Trophoblast cell (in vitro differentiated cells and primary cell): ENCODE measurements at regions not wholly inside any gene's neighbourhood (a gene's known extent, or its start where the extent isn't known, plus 50 kb on each side); places are given as distances from the start of the nearest gene placed in this dataset.
A peak's percentile ranks its signal among the peaks of the same experiment; 100 is the strongest.

Experiments used
- DNase-seq, 2 donors: peaks; one replicate each; pipeline ENCODE4 v3.0.0-alpha.2; 2016
- H2AFZ ChIP-seq: 2 replicates; pipeline ENCODE4 v1.6.1; 2013; ENCODE audit warnings: low read length, moderate library complexity, mild to moderate bottlenecking; ENCODE audit not compliant: insufficient read depth, poor library complexity
- H2AK5ac ChIP-seq: 2 replicates; pipeline ENCODE4 v1.6.1; 2013; ENCODE audit warnings: mild to moderate bottlenecking, low read length
- H2BK120ac ChIP-seq: 2 replicates; pipeline ENCODE4 v1.6.1; 2013; ENCODE audit warnings: low read length, mild to moderate bottlenecking, moderate library complexity; ENCODE audit not compliant: insufficient read depth, poor library complexity
- H2BK12ac ChIP-seq: 2 replicates; pipeline ENCODE4 v1.6.1; 2013; ENCODE audit warnings: mild to moderate bottlenecking, low read length, moderate library complexity
- H2BK5ac ChIP-seq: 2 replicates; pipeline ENCODE4 v1.6.1; 2013; ENCODE audit warnings: low read length, low read depth, moderate library complexity, mild to moderate bottlenecking; ENCODE audit not compliant: poor library complexity
- H3K14ac ChIP-seq: 2 replicates; pipeline ENCODE4 v1.6.1; 2013; ENCODE audit warnings: mild to moderate bottlenecking, low read length
- H3K18ac ChIP-seq: 2 replicates; pipeline ENCODE4 v1.6.1; 2013; ENCODE audit warnings: mild to moderate bottlenecking, low read length
- H3K23ac ChIP-seq: 2 replicates; pipeline ENCODE4 v1.6.1; 2013; ENCODE audit warnings: low read length
- H3K27ac ChIP-seq: 2 replicates; pipeline ENCODE4 v1.5.1; 2013; ENCODE audit warnings: low read depth, mild to moderate bottlenecking, inconsistent platforms, low read length, moderate library complexity
- H3K27me3 ChIP-seq: 2 replicates; pipeline ENCODE4 v1.6.1; 2013; ENCODE audit warnings: inconsistent platforms, mild to moderate bottlenecking, low read length, moderate library complexity; ENCODE audit not compliant: insufficient read depth
- H3K36me3 ChIP-seq, 2 experiments: 1 replicate in 1 of 2; 2 replicates in 1 of 2; pipeline ENCODE4 v1.6.1; 2013; ENCODE audit warnings: low read length in 2 of 2, mild to moderate bottlenecking in 2 of 2, moderate library complexity in 1 of 2; ENCODE audit not compliant: insufficient read depth in 2 of 2, control insufficient read depth in 1 of 2
- H3K4ac ChIP-seq: 2 replicates; pipeline ENCODE4 v1.6.1; 2013; ENCODE audit warnings: low read depth, mild to moderate bottlenecking, low read length, moderate library complexity
- H3K4me1 ChIP-seq, 2 experiments: 1 replicate in 1 of 2; 2 replicates in 1 of 2; pipeline ENCODE4 v1.6.1; 2013; ENCODE audit warnings: low read length in 2 of 2, mild to moderate bottlenecking in 2 of 2, moderate library complexity in 1 of 2; ENCODE audit not compliant: insufficient read depth in 2 of 2, control insufficient read depth in 1 of 2
- H3K4me2 ChIP-seq: 2 replicates; pipeline ENCODE4 v1.6.1; 2013; ENCODE audit warnings: inconsistent platforms, mild to moderate bottlenecking, low read length, moderate library complexity
- H3K4me3 ChIP-seq: 2 replicates; pipeline ENCODE4 v1.5.1; 2013; ENCODE audit warnings: mild to moderate bottlenecking, low read depth, low read length, inconsistent platforms
- H3K79me1 ChIP-seq: one replicate; pipeline ENCODE4 v1.6.1; 2013; ENCODE audit warnings: low read length
- H3K79me2 ChIP-seq: 2 replicates; pipeline ENCODE4 v1.6.1; 2013; ENCODE audit warnings: low read length, mild to moderate bottlenecking; ENCODE audit not compliant: control insufficient read depth, insufficient read depth, poor library complexity
- H3K9ac ChIP-seq: 2 replicates; pipeline ENCODE4 v1.6.1; 2013; ENCODE audit warnings: mild to moderate bottlenecking, low read length
- H3K9me3 ChIP-seq: 2 replicates; pipeline ENCODE4 v1.6.1; 2013; ENCODE audit warnings: low read depth, mild to moderate bottlenecking, control low read depth, inconsistent platforms, low read length; ENCODE audit not compliant: insufficient read depth
- H4K12ac ChIP-seq: 2 replicates; pipeline ENCODE4 v1.6.1; 2013; ENCODE audit warnings: low read depth, mild to moderate bottlenecking, low read length, moderate library complexity
- H4K8ac ChIP-seq: 2 replicates; pipeline ENCODE4 v1.6.1; 2013; ENCODE audit warnings: low read depth, mild to moderate bottlenecking, low read length, moderate library complexity
- H4K91ac ChIP-seq: one replicate; pipeline ENCODE4 v1.6.1; 2013; ENCODE audit warnings: low read depth, mild to moderate bottlenecking, low read length, moderate library complexity
- WGBS: extraction: QIAGEN DNeasy Blood & Tissue Kit; methylation state at CpG from one replicate; pipeline ENCODE4 v1.1.7; 2013; ENCODE audit warnings: missing lambda C conversion rate; ENCODE audit not compliant: insufficient read length, insufficient coverage; ENCODE audit errors: extremely low coverage; 5-methylcytosine and 5-hydroxymethylcytosine counted together

DNA sequence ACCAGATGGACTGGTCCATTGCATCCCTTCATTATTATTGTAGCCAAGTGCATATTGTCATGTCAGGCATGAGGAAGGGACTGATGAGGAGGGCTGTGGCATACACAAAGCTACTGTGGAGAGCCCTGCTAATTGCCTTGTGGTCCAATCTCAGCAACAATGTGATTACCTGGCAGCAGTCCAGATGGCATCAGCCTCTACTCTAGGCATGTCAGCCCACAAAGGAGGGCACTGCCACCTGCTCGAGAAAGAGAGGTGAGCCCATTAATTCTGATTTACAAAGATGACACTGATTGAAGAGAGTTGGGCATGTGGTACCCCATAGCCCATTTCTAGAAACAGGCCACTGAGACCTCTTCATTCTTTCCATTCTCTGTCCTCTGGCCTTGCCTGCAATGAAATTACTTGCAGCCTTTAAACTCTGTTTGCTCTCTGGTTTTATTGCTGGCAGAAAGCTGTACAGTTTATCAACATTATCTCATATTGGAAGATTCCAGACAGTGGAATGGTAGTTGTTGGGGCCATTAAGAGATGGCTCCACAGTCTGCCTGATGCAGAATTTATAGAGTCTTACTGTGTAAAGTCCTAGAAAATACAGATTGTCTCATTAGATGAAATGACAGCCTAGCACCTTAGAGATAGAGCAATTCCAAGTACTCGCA is 307.7 kb downstream of the ARPP21 start:
- H3K4me1 ChIP-seq, result no peaks in the 10 kb centered on the region

DNA sequence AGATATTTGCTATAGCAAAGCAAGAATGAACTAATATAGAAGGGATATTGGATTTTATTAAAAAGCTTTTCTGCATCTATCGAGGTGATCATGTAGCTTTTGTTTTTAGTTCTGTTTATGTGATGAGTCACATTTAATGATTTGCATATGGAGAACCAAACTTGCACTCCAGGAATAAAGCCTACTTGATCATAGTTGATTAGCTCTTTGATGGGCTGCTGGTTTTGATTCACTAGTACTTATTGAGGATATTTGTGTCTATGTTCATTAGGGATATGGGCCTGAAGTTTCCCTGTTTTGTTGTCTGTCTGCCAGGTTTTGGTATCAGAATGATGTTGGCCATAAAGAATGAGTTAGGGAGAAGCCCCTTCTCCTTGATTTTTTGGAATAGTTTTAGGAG is 310.7 kb downstream of the ARPP21 start:
- H3K23ac ChIP-seq, result no peak overlapping the region
- H2BK120ac ChIP-seq, result no peak overlapping the region
- H2AFZ ChIP-seq, result no peak overlapping the region
- H3K27ac ChIP-seq, result no peak overlapping the region
- no peak overlapping the region for H3K18ac ChIP-seq
- no peak overlapping the region for H4K8ac ChIP-seq
- H2AK5ac ChIP-seq, result no peak overlapping the region
- H3K36me3 ChIP-seq, result no peaks in the 10 kb centered on the region
- WGBS, result no CpG with 5 or more reads among the region's 1 CpG
- no peak overlapping the region for H3K9ac ChIP-seq
- H3K4me1 ChIP-seq, result no peaks in the 10 kb centered on the region
- H3K79me1 ChIP-seq, result no peaks in the 10 kb centered on the region
- H3K14ac ChIP-seq, result no peak overlapping the region
- H3K4ac ChIP-seq, result no peak overlapping the region
- H4K91ac ChIP-seq, result no peak overlapping the region
- H3K4me3 ChIP-seq, result no peak overlapping the region
- no peaks in the 10 kb centered on the region for H3K79me2 ChIP-seq
- no peak overlapping the region for H2BK5ac ChIP-seq
- no peak overlapping the region for H3K4me2 ChIP-seq
- no peaks in the 10 kb centered on the region for H3K27me3 ChIP-seq
- H4K12ac ChIP-seq, result no peak overlapping the region
- DNase-seq, result no peak
- H2BK12ac ChIP-seq, result no peak overlapping the region
- H3K9me3 ChIP-seq, result no peaks in the 10 kb centered on the region

More for the DNA sequence above, 307.7 kb downstream of the ARPP21 start:
- no peak overlapping the region for H2AFZ ChIP-seq
- H2BK12ac ChIP-seq, result peak overlapping the region; percentile 66
- DNase-seq, result no peak
- no peak overlapping the region for H2BK5ac ChIP-seq
- H3K4me3 ChIP-seq, result no peak overlapping the region
- no peaks in the 10 kb centered on the region for H3K79me1 ChIP-seq
- no peaks in the 10 kb centered on the region for H3K27me3 ChIP-seq
- H4K8ac ChIP-seq, result no peak overlapping the region
- no peak overlapping the region for H3K27ac ChIP-seq
- H3K18ac ChIP-seq, result no peak overlapping the region
- H3K4me2 ChIP-seq, result no peak overlapping the region
- H2BK120ac ChIP-seq, result no peak overlapping the region
- no peaks in the 10 kb centered on the region for H3K36me3 ChIP-seq
- H3K4ac ChIP-seq, result no peak overlapping the region
- no peak overlapping the region for H3K14ac ChIP-seq
- H2AK5ac ChIP-seq, result no peak overlapping the region
- H3K9ac ChIP-seq, result no peak overlapping the region
- H3K79me2 ChIP-seq, result no peaks in the 10 kb centered on the region
- no peak overlapping the region for H4K91ac ChIP-seq
- no peak overlapping the region for H4K12ac ChIP-seq
- no peaks in the 10 kb centered on the region for H3K9me3 ChIP-seq
- H3K23ac ChIP-seq, result no peak overlapping the region
- WGBS, result no CpG with 5 or more reads among the region's 2 CpGs

DNA sequence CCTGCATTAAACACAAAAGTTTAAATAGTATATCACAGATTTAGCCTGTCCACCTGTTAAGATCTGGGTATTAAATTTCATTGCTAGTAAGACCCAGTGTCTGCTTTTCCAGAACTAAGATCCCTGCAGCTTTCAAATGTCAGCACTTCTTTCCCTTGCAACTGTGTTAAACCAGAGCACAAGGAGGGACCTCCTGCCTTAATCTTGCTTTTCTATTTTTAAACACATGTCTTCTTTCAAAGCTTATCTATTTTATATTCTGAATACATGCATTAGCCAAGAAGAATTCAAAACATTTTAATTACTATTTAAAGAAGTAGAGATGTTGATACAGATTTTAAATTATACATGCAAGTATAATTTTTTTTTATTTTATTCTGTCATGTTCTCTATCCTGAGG is 315.1 kb downstream of the ARPP21 start:
- Histone ChIP-seq H3K4me2 (no peak overlapping the region), H2AFZ (no peak overlapping the region), H4K8ac (no peak overlapping the region), H3K4ac (no peak overlapping the region), H3K79me2 (no peaks in the 10 kb centered on the region), H2BK12ac (no peak overlapping the region), H4K91ac (no peak overlapping the region), H3K9me3 (no peaks in the 10 kb centered on the region), H3K4me3 (no peak overlapping the region), H3K9ac (no peak overlapping the region), H3K4me1 (no peaks in the 10 kb centered on the region), H2BK120ac (no peak overlapping the region), H3K79me1 (no peaks in the 10 kb centered on the region), H3K18ac (no peak overlapping the region), H4K12ac (no peak overlapping the region), H2AK5ac (no peak overlapping the region), H3K23ac (no peak overlapping the region), H3K36me3 (no peaks in the 10 kb centered on the region), H3K14ac (no peak overlapping the region), H3K27me3 (no peaks in the 10 kb centered on the region), H2BK5ac (no peak overlapping the region), H3K27ac (no peak overlapping the region)
- DNase-seq, result no peak

DNA sequence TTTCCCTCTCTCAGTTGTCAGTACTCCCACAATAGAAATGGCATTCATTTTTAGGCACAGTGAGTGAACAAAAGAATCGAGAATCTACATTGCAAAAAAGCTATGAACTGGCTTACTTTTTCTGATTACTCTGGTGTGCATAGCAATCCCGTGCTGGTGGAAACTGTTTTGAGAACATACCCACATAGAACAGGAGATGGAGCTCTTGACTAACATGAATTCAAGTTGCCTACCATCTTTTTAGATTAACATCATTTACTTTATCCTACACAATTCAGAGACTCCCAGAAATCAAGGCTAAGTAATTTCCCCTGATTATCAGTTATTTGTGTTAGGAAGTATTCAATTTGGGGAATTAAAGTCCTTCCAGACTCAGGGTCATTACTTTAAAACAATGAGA is 326.6 kb downstream of the ARPP21 start:
- H3K79me2 ChIP-seq, result no peaks in the 10 kb centered on the region
- no peaks in the 10 kb centered on the region for H3K9me3 ChIP-seq
- no peaks in the 10 kb centered on the region for H3K36me3 ChIP-seq
- H2AFZ ChIP-seq, result no peak overlapping the region
- no peaks in the 10 kb centered on the region for H3K4me1 ChIP-seq
- H3K9ac ChIP-seq, result no peak overlapping the region
- no peak overlapping the region for H2AK5ac ChIP-seq
- no peak overlapping the region for H3K4me3 ChIP-seq
- H4K91ac ChIP-seq, result no peak overlapping the region
- no peak overlapping the region for H2BK12ac ChIP-seq
- no peak overlapping the region for H4K12ac ChIP-seq
- no peak overlapping the region for H3K18ac ChIP-seq
- no peak overlapping the region for H3K14ac ChIP-seq
- H3K4me2 ChIP-seq, result no peak overlapping the region
- DNase-seq, result peak in 1 of 2 donors; percentile 45
- H4K8ac ChIP-seq, result no peak overlapping the region
- no peak overlapping the region for H3K23ac ChIP-seq
- H2BK120ac ChIP-seq, result no peak overlapping the region
- no peaks in the 10 kb centered on the region for H3K79me1 ChIP-seq
- H3K4ac ChIP-seq, result no peak overlapping the region
- H2BK5ac ChIP-seq, result no peak overlapping the region
- no peak overlapping the region for H3K27ac ChIP-seq
- H3K27me3 ChIP-seq, result no peaks in the 10 kb centered on the region
- WGBS, result no CpG with 5 or more reads among the region's 2 CpGs
